Ishikawa (cell line): ENCODE measurements at regions not wholly inside any gene's neighbourhood (a gene's known extent, or its start where the extent isn't known, plus 50 kb on each side); places are given as distances from the start of the nearest gene placed in this dataset.

Experiments used
- CREB1 ChIP-seq: IDR thresholded peaks from 2 replicates; pipeline ENCODE4 v1.6.1; 2012; ENCODE audit warnings: low read depth
- EP300 ChIP-seq: IDR thresholded peaks from 2 replicates; pipeline ENCODE4 v1.6.1; 2012; ENCODE audit warnings: borderline replicate concordance
- RAD21 ChIP-seq: IDR thresholded peaks from 2 replicates; pipeline ENCODE4 v1.6.1; 2012; ENCODE audit warnings: low read depth
- TAF1 ChIP-seq: IDR thresholded peaks from 2 replicates; pipeline ENCODE4 v1.6.1; 2012; ENCODE audit warnings: low read depth, mild to moderate bottlenecking
- ZBTB7A ChIP-seq: IDR thresholded peaks from 2 replicates; pipeline ENCODE4 v1.6.1; 2012; ENCODE audit warnings: low read depth
- TF ChIP-seq, protein P1 (sequence below): IDR thresholded peaks from 2 replicates; pipeline ENCODE4 v1.6.1; 2012

- TF ChIP-seq ZBTB7A (no peak), TAF1 (no peak), CREB1 (no peak), EP300 (no peak), RAD21 (no peak)
- TF ChIP-seq, protein P1, sequence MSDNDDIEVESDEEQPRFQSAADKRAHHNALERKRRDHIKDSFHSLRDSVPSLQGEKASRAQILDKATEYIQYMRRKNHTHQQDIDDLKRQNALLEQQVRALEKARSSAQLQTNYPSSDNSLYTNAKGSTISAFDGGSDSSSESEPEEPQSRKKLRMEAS, result no peak
Observed at GRCh38 chr4:23969635-23970145, 79.8 kb upstream of the PPARGC1A start.
